RWPE1 (cell line): ENCODE measurements at regions not wholly inside any gene's neighbourhood (a gene's known extent, or its start where the extent isn't known, plus 50 kb on each side); places are given as distances from the start of the nearest gene placed in this dataset.
"Not testable (repeated sequence)": the region's sequence is repeated elsewhere in the genome, so short reads cannot be mapped to it uniquely, and the experiment has no call there.

ENCODE experiments used
- CTCF ChIA-PET: fragments of 350-600 bp; sonication (Branson Sonifier 250); formaldehyde crosslinking; extraction: SDS; loops from one replicate; lab custom pipeline; 2021; lab: Yijun Ruan, JAX
- POLR2A ChIA-PET: fragments of 400-600 bp; formaldehyde crosslinking; extraction: SDS; loops from one replicate; lab custom pipeline; 2020; ENCODE audit warnings: antibody characterized with exemption; ENCODE audit not compliant: low non-redundant PET; lab: Yijun Ruan, JAX
- DNase-seq: peaks from one replicate; pipeline ENCODE4 v3.0.0; 2012; ENCODE audit warnings: low spot score
- H3K27ac ChIP-seq: fragments of 450-650 bp; 2 replicates; pipeline ENCODE4 v1.5.1; 2017
- TF ChIP-seq, protein P1 (sequence below): fragments of 450-650 bp; conservative IDR thresholded peaks from 2 replicates; pipeline ENCODE4 v1.5.1; 2017; ENCODE audit warnings: low read depth, mild to moderate bottlenecking

DNA sequence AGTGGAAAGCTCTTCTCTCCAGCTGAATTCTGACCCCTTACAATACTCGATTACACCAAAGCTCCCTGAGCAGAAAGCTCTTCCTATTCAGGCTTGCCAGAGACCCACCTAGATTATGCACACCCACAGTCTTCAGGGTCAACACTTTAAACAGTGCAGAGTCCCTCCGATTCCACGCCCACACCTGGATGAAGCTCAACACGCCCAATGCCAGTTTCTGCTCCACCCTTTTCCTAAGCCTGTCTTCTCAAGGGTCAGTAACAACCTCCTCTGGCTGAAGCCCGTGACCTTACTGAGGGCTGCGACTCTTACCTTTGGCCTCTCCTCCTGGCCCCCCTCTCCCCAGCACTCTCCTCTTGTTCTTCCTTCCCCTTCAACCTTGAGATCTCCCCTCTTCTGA is 492.0 kb upstream of the SALL3 start:
- TF ChIP-seq, protein P1, sequence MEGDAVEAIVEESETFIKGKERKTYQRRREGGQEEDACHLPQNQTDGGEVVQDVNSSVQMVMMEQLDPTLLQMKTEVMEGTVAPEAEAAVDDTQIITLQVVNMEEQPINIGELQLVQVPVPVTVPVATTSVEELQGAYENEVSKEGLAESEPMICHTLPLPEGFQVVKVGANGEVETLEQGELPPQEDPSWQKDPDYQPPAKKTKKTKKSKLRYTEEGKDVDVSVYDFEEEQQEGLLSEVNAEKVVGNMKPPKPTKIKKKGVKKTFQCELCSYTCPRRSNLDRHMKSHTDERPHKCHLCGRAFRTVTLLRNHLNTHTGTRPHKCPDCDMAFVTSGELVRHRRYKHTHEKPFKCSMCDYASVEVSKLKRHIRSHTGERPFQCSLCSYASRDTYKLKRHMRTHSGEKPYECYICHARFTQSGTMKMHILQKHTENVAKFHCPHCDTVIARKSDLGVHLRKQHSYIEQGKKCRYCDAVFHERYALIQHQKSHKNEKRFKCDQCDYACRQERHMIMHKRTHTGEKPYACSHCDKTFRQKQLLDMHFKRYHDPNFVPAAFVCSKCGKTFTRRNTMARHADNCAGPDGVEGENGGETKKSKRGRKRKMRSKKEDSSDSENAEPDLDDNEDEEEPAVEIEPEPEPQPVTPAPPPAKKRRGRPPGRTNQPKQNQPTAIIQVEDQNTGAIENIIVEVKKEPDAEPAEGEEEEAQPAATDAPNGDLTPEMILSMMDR, result no peak
- POLR2A ChIA-PET, result no interaction called here
- no peak for DNase-seq
- no peak overlapping the region for H3K27ac ChIP-seq
- CTCF ChIA-PET, result no interaction called here

DNA sequence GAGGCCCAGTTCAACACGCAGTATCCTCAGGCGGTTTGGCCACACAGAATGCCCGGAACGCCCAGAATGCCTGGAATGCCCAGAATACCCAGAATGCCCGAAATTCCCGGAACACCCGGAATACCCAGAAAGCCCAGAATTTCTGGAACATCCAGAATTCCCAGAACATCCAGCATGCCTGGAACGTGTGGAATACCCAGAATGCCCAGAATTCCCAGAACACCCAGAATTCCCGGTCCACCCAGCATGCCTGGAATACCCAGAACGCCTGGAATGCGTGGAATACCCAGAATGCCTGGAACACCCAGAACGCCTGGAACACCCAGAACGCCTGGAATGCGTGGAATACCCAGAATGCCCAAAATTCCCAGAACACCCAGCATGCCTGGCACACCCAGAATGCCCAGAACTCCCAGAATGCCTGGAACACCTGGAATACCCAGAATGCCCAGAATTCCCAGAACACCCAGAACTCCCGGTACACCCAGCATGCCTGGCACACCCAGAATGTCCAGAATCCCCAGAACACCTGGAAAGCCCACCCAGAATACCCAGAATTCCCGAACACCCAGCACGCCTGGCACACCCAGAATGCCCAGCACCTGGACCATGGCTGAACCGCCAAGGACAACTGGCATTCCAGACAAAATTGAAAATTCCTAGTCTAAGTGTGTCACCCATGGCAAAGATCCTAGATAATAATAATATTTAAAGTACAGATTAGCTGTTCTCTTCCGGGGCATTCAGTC is 487.4 kb upstream of the SALL3 start:
- DNase-seq, result no peak
- POLR2A ChIA-PET, result no interaction called here
- CTCF ChIA-PET, result no interaction called here
- H3K27ac ChIP-seq, result no peak overlapping the region
- TF ChIP-seq, protein P1, result no peak

DNA sequence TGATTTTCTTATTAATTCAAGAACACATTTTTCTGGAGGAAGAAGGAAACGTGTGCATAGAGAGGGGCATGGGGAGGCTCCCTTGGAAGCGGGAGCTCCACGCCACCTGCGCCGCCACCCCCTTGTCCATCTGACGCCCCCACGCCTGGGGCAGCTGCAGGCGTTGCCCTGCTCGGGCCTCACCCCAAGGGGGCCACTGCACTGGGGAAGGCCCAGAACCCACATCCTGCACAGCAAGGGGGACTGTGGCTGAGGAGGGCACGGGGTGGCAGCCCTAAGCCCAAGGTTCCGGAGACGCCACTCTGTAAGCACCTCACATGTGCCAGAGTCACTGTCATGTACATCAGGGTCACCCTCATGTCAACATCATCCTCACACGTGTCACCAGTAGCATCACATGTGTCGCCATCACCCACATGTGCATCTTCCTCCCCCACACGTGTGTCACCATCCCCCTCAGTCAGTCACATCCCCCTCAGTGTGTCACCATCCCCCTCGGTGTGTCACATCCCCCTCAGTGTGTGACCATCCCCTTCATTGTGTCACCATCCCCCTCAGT is 486.7 kb upstream of the SALL3 start:
- DNase-seq, result no peak
- ChIA-PET POLR2A (no interaction called here), CTCF (no interaction called here)
- TF ChIP-seq, protein P1, result no peak
- no peak overlapping the region for H3K27ac ChIP-seq

DNA sequence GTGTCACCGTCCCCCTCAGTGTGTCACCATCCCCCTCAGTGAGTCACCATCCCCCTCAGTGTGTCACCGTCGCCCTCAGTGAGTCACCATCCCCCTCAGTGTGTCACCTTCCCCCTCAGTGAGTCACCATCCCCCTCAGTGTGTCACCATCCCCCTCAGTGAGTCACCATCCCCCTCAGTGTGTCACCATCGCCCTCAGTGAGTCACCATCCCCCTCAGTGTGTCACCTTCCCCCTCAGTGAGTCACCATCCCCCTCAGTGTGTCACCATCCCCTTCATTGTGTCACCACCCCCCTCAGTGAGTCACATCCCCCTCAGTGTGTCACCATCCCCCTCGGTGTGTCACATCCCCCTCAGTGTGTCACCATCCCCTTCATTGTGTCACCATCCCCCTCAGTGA is 486.1 kb upstream of the SALL3 start:
- CTCF ChIA-PET, H3K27ac ChIP-seq, POLR2A ChIA-PET, DNase-seq: not testable (repeated sequence)

DNA sequence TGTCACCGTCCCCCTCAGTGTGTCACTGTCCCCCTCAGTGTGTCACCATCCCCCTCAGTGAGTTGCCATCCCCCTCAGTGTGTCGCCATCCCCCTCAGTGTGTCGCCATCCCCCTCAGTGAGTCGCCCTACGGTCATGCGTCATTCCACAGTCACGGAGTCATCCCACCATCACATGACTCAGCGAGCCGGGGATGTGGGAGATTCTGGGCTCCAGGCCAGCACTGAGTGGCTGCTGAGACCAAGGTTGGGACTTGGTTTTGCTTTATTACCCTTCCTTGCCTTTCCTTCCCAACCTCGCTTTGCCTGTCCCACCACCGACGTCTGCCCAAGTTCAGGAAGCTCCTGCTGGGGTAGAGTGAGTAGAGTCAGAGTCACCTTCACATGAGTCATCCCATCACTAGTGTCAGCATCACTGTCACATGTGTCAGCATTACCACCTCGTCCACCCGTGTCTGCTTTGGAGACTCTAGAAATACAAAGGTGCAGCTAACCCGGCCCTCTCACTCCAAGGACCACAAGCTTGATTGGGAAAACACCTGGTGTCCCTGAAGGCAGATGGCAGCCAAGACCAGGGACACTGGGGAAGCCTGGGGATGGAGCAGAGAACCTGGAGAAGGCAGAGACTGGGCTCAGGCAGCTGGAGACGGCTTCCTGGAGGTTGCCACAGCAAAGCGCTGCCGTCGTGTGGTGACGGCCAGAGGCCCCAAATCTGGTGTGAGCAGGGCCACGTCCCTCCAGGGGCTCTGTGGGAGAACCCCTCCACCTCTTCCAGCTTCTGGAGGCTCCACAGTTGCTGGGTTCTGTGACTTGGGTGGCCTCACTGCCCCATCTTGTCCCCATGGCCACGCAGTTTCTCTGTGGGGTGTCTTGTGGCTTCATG is 485.2 kb upstream of the SALL3 start:
- TF ChIP-seq, protein P1, result no peak
- H3K27ac ChIP-seq, result peak overlapping the region; percentile 12; the same call in 1 of the 2 replicates
- ChIA-PET CTCF (no interaction called here), POLR2A (no interaction called here)
- DNase-seq, result no peak

DNA sequence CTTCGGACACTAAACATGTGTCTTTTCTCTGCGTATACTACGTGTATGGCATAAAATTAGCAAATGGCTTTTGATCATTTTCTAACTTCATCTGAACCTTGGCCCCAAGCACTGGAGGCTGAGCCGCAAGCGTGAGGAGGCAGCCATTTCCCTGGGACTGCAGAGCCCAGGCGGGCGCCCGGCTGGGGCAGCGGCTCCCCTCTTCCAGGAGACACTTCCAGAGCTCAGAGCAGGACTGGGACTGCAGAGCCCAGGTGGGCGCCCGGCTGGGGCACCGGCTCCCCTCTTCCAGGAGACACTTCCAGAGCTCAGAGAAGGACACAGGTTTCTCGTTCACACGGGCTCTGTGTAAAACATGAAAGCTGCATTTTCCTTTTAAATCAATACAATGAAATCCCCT is 484.1 kb upstream of the SALL3 start:
- DNase-seq, result no peak
- TF ChIP-seq, protein P1, result no peak
- H3K27ac ChIP-seq, result no peak overlapping the region
- ChIA-PET CTCF (no interaction called here), POLR2A (no interaction called here)
